ENCODE measurements at regions not wholly inside any gene's neighbourhood (a gene's known extent, or its start where the extent isn't known, plus 50 kb on each side); places are given as distances from the start of the nearest gene placed in this dataset.

DNA sequence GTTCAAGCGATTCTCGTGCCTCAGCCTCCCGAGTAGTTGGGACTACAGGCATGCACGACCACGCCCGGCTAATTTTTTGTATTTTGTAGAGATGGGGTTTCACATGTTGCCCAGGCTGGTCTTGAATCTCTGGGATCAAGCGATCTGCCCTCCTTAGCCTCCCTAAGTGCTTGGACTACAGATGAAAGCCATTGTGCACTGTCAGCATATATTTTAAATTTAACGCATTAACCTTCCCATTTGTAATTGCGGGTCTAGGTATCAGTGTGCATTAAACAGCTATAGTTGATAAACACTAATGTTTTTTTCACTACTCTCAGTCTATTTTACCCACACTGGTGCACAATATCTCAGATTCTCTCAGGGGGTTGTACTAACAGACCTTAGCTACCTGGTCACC, 1930.8 kb downstream of the C4orf33 start:
- no peak for DNase-seq (ENCODE audit: low read depth in 2 of 2)

DNA sequence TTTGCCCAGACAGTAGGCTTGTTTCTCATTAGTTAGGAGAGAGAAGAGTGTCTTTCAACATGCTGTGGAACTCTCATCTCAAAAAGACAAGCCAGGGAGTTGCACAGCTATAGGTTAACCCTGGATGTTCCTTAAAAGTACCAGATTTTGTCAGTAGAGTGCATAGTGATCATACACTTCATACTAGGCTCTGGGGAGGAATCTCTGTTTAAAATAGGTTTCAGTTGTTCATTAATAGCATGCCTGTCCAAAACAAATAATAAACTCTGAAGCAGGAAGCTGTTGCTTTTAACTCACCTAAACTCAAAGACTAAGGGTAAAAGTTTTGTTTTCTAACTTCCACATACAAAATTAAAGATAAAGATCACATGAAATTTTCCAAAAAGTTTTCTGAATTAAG, 1948.4 kb downstream of the C4orf33 start:
- DNase-seq (ENCODE audit: low read depth in 2 of 2): no peak

DNA sequence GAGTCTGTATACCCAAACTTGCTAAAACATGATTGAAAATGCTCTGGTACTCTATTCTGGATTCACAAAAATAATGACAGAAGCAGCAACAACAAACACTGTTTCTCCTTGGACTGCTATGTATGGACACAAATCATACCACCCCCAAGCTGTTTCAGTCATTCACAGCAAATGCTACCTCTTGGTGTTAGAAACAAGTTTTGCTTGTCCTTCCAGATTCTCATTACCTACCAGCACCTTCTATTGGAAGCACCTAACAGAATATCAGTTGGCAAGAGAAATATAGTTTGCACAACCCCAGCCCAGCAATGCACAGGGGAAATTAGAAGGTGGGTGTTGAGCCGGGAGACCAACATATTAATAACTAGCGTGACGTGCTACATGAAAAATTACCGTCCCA, 1950.9 kb downstream of the C4orf33 start:
- no peak for DNase-seq (ENCODE audit: low read depth in 2 of 2)

DNA sequence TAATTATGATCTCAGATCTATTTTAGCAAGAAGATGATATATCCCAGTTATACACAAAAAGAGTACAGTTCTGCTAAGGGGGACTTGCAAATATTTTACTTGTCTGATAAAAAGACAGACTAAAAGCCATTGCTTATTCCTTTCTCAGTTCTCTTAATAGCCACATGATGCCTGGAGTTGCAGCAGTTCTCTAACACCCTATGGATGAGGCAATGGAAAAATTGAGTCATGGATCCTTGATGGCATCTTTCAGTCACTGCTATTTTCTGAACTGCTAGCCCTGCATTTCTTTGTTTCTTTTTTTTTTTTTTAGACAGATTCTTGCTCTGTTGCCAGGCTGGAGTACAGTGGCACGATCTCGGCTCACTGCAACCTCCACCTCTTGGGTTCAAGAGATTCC, 1956.7 kb downstream of the C4orf33 start:
- DNase-seq (ENCODE audit: low read depth in 2 of 2): no peak

DNA sequence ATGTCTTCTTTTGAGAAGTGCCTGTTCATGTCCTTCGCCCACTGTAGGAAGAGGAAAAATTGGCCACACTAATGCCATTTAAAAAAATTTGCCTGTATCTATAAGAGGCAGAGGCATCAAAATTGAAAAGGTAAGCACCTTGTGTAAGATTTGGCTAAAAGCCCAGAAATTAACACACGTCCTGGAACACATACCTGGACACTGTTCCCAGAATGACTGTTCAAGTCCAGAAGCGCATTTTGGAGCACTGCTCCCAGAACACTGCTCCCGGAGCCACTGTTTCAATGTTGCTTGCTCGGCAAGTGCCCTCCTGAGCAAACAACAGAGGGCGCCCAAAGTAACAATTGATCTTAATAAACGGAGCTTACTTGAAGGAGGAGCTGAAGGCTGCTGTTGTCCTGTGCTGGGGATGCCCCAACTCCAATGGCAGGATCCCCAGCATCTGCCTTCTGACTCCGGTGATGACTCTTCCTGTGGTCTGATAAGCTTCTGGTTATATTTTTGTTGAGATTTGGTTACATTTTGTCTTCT, 1958.6 kb downstream of the C4orf33 start:
- DNase-seq (ENCODE audit: low read depth in 2 of 2): no peak

DNA sequence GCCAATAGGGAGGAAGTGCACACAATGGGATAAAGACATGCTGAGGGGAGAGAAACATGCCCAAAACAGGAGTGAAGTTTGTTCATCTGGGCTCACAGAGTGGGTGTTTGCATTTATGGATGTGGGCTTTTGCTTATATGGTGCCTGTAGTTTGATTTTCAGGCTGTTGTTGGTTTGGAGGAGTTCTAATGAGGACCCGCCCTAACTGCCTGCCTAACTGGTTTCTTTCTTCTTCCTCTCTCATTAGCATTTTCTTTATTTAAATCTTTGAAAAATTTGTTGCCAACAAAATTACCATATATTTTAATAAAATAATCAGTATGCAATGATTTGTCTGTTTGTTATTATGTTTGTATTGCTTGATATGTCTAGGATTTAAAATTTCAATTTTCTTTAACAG, 1965.8 kb downstream of the C4orf33 start:
- no peak for DNase-seq (ENCODE audit: low read depth in 2 of 2)

DNA sequence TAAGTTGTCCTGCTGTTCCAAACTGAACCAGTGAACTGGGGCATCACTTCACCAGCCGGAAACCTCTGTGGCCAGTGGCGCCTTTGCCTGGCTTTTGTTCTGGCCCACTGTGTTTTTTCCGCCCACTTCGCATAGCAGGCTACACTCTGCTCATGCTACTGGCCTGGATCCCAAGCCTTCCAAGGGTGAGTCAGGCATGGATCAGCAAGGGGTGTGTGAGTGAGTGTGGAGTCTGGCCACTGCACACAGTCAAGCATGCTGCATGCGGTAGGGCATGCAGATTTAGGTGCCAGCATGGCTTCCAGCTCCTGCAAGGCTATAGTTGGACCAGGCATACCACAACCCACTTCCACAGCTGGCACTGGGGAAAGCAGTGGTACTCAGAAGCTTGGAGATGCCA, 1967.9 kb downstream of the C4orf33 start:
- no peak for DNase-seq (ENCODE audit: low read depth in 2 of 2)

DNA sequence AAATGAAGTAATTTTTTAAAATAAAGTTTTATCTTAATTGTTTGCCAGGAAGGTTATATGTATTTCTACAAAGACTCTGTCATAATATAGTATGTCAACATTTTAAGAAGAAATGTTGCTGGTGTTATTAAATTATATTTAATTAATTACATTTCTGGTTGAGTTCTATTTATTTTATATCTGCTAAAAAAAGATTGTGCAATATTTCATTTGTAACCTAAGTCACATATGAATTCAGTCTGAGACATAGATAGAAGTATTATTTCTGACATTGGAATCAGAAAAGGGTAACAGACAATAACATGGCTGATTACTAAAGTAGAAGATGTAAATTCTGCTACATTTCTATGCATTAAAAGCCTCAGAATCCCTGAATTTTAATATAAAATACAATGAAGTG, 1985.1 kb downstream of the C4orf33 start:
- no peak for DNase-seq (ENCODE audit: low read depth in 2 of 2)

DNA sequence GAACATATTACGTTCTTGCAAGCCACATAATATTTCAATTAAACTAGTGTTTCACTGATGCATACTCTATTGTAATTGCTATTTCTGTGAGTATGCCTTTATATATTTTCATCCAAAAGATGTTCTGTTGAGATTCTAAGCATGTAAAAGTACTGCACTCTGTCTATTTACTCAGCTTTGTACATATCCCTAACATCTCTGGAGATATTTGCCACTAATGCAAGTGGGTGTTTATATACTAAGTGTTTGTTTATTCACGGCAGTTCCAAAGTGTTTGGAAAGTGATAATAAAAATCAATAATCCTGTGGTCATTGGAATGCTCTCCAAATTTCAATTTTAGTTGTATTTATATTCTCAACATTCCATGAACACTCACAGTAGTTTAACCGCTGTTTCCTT, 1989.0 kb downstream of the C4orf33 start:
- no peak for DNase-seq (ENCODE audit: low read depth in 2 of 2)

DNA sequence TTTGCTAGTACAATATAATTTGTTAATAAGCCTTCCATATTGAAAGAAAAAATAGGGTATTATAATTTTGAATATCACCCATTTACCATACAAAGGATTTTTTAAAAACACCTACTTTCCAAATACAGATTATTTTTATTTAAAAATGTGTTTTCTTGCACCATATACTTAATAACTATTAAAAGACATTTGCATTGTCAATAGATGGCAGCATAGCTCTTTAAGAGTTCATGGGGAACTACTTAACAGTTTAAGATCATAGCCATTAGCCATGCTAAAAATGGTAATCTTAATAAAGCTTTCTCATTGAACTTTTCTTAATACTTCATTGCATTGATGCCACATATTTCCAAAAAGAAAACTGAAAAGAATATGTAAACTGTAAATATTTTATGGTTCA, 1995.9 kb downstream of the C4orf33 start:
- DNase-seq (ENCODE audit: low read depth in 2 of 2): no peak

DNA sequence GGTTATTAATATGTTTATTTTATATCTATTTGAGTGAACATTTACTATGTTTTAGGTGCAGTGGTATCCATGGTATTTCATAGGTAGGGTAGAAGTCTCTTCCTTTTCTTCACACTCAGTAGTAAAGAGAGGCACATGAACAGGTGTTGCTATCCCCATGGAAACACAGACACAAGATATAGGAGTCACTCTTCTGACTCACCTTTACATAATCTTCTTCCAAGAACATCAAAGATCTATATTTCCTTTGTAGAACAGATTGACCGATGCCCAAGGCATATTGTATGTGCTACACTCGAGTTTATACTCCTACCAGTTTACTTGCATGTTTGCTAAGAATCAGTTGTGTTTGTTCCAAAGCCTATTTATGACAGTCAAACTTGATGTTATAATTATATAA, 1997.4 kb downstream of the C4orf33 start:
- DNase-seq (ENCODE audit: low read depth in 2 of 2): no peak

DNA sequence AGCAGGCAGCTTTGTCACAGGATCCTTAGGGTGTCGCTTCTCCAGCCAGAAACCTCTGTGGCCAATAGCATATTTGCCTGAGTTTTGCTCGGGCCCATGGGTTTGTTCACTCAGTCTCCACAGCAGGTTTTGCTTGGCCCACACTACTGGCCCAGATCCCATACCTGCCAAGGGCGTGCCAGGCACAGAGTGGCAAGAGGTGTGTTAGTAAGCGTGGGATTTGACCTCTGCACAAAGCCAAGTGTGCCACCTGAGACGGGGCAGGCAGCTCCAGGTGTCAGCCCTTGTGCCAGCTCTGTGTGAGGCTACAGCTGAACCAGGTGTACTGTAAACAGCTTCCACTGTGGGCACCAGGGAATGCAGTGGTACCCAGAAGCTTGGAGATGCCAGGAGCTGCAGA, 2003.0 kb downstream of the C4orf33 start:
- DNase-seq (ENCODE audit: low read depth in 2 of 2): no peak

DNA sequence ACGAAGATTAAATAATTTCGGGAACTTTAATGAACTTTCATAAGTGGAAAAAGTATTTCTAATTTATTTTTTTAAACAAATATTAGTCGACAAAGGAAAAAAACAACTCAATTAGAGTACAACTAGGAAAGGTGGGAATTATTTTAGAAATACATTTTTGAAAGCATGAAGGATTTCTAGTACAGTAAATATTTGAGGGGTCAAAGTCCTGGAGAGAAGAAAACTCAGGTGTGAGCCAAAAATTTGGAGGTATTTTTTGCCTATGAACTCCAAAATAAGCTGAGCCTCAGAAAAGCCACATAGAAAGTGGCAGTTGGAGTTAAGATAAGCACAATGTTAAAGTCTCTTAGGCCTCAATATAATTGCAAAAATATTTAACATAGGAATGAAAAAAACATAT, 2017.3 kb downstream of the C4orf33 start:
- no peak for DNase-seq (ENCODE audit: low read depth in 2 of 2)

DNA sequence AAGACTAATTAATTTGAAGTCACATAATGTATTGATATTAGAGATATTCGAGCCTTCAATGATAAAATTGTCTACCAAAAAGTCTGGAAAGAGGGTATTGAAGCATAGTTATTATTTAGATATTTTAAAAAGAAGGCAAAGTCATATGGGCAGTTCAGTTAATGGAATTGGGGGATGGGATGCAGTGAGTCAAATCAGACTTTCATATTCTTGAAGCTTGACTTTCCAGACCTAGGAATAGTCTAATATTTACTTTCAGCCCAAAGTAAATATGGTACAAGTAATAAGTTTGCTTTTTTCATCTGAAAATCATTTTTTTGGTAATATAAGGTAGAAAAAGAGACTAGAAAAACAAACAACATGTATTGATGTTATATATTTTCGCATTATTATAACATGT, 2017.8 kb downstream of the C4orf33 start:
- no peak for DNase-seq (ENCODE audit: low read depth in 2 of 2)

DNA sequence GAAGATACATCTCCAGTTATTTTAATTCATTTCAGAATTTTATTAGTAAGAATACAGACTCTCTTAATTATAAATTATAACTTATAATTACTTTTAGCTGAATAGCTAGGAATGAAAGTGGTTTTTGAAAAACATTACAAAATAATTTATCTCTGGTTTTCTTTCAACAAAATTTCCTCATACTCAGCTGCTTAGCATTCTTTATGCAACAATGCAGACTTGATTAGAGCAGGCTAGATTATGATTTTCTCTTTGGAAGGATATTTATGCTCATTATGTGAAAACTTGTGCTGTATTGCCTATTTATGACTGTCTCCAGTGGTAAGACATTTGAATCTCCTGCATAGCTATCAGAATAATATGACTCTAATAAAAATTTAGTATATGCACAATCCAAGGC, 2023.7 kb downstream of the C4orf33 start:
- no peak for DNase-seq (ENCODE audit: low read depth in 2 of 2)

DNA sequence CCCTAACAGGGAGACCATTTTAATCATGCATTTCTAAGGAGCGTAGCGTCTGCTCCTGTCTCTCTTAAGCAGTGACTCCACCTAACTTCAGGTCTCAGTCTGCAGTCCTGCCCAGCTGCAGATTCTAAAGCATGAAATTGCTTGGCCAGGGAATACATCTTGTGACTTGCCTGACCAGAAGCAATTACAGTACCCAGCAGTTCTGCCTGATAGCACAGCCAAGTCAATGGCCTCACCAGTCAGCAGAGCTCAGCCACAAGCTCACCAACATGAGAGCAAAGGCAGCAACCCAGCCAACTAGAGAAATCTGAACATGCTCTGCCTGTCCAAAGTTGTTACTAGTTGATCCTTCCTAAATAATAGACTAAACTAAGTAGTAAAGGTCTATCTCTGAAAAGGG, 2011.9 kb upstream of the PCDH10 start:
- no peak for DNase-seq (ENCODE audit: low read depth in 2 of 2)

DNA sequence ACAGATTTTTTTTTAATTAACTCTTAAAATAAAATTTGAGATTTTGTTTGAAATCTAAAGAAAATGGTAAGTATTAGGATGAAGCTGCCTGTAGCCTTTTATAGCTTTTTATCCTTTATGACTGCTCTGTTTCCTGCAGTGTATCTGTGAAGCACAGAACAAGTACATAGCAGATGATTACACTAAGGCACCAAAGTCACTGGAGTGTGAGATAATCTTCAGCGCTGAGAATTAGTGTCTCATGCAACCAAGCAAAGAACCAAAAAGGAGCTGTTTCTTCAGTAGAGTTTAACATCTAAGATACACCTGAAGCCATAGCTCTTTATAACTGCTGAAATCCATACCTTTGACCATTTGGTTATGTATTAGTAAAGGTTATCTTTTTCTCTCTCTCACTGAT, 1989.8 kb upstream of the PCDH10 start:
- no peak for DNase-seq (ENCODE audit: low read depth in 2 of 2)

DNA sequence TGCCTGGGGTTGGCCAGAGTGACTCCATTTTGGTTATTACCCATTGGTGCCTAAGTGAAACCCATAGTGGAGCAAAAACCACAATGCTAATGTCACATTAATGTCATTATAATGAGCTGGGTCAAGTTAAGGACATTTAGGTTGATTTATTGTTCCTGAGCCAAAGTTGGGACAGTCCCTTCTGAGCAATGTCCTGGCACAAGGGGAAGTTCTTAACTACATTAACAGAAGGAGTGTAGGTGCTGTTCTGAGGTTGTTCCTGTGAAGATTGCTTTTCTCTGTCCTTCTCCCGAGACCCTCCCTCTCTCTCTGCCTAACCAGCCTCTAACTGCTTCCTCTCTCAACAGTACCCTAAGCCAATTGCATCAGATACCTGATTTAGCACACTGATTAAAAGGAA, 1956.8 kb upstream of the PCDH10 start:
- DNase-seq (ENCODE audit: low read depth in 2 of 2): no peak

DNA sequence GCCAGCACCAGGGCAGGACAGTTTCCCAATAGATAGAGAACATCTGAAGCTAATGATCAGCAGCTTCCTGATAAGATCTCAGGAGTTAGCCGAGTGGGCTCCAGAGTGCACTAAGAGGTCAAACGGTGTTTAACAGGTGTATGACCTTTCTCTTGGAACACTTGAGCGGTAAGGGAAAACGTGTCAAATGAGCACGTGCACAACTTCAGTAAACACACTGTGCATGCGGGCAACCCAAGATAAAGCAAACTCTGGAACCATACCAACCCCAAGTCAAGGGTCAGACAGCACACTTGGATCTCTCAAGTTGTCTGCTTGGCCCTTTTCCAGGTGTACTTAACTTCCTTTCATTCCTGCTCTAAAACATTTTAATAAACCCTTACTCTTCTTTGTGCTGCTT, 1941.5 kb upstream of the PCDH10 start:
- DNase-seq (ENCODE audit: low read depth in 2 of 2): no peak

DNA sequence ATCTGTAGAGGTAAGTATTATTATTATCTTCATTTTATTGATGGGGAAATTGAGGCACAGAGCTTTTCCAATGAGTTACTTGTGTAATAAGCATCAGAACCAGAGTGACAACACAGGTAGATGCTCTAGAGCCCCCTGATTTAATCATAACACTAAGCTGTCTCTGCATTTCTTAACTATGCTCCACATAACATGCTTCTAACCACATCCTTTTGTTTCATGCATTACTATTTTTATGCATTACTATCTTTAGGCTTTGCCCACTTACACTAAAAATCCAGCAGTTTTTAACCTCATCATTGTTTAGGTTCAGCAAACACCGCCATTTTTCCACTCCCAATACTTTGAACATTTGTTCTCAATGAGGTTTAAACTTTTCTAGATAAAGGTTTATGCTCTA, 1900.8 kb upstream of the PCDH10 start:
- no peak for DNase-seq (ENCODE audit: low read depth in 2 of 2)

DNA sequence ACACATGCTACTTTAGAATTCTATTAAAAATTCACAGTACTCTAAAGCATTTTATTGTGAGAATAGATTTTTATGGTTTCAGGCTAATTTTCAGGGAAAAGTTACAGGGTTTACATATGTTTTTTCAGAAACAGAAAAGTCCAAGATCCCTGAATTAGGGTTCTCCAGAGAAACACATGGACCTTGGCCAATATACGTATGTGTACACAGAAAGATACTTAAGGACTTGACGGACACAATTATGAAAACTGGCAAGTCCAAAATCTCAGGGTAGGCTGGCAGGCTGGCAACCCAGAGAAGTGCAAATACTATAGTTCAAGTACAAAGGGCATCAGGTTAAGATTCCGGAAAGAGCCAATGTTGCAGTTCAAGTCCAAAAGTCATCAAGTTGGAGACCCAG, 1897.8 kb upstream of the PCDH10 start:
- no peak for DNase-seq (ENCODE audit: low read depth in 2 of 2)

DNA sequence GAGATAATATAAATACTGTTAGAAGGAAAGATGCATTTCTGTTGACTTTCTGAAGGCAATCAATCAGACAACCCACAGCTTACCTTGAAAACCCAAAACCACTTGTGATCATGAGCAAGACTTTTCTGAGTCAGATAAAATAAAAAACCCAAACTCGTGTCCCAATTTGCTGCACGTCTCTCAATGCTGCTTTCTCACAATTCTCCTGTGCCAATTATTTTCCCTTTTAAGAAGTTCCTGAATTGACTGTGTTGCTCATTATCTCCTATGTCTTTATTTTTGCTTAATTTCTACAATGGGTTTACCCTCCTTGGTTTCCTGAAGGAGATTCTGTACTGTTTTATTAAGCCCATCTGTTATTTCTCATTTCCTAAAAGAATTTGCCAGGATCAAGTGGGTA, 1891.9 kb upstream of the PCDH10 start:
- no peak for DNase-seq (ENCODE audit: low read depth in 2 of 2)

DNA sequence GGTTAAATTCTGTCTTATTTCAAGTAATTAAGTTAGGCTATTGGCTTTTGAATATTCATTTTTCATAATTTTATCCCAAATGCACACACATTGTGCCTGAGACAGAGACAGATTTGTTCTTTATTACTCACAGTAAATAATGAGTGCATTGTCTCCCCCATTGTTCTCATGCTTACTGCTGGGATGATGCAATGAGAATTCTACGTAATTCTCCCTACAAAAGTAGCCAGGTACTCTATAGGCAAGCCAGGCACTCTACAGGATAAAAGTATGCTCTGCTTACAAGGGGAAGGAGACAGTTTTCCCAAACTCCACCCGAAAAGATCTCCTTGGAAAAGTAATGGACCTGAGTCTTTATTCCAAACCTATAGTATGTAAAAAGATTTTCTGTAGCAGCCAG, 1890.7 kb upstream of the PCDH10 start:
- DNase-seq (ENCODE audit: low read depth in 2 of 2): no peak

DNA sequence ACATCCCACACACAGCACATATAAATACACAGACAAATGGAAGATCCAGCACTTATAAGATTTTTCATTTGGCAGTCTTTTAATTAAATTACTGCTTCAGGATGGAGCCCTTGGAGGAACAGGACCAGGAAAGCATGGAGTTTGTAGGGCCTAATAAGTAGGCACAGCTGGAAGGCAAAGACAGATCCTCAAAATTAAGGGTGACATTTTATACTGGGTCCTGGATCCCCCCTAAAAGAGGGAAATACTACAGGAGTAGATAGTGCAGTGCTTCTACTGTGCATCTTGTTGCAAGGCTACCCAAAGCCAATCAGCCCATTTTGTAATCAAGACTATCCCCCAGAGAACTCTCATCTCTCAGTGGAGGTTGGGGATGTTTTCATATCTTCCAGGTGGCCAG, 1860.7 kb upstream of the PCDH10 start:
- no peak for DNase-seq (ENCODE audit: low read depth in 2 of 2)

DNA sequence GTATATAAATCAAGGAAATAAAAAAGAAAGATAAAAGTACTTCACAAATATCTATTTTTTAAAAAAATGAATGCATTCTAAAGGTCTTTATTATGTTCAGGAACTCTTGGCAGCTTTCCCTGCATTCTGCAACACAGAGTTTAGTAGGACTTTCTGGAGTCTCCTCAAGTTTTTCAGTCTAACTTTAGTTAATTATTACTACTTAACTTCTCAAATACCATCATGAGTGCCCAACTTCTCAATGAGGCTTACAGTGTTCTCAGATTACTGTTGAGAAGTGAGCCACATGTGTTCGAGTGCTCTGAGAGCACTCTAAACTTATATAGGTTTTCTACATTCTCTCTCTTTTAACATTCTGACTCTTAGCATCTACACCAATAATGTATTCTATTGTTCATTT, 1852.9 kb upstream of the PCDH10 start:
- no peak for DNase-seq (ENCODE audit: low read depth in 2 of 2)
